IPS-20b (cell line): ENCODE measurements at regions not wholly inside any gene's neighbourhood (a gene's known extent, or its start where the extent isn't known, plus 50 kb on each side); places are given as distances from the start of the nearest gene placed in this dataset.
"Not testable (repeated sequence)": the region's sequence is repeated elsewhere in the genome, so short reads cannot be mapped to it uniquely, and the experiment has no call there.

Experiments
- H3K27ac ChIP-seq: one replicate; pipeline ENCODE4 v1.5.1; 2013; ENCODE audit warnings: low read length
- H3K27me3 ChIP-seq: 2 replicates; pipeline ENCODE4 v1.6.1; 2013; ENCODE audit warnings: mild to moderate bottlenecking, low read length, inconsistent platforms; ENCODE audit not compliant: insufficient read depth
- H3K36me3 ChIP-seq: 2 replicates; pipeline ENCODE4 v1.6.1; 2013; ENCODE audit warnings: low read depth, mild to moderate bottlenecking, inconsistent platforms, low read length, moderate library complexity; ENCODE audit not compliant: insufficient read depth
- H3K4me1 ChIP-seq: 2 replicates; pipeline ENCODE4 v1.6.1; 2013; ENCODE audit warnings: mild to moderate bottlenecking, control low read depth, inconsistent platforms, low read length, moderate library complexity; ENCODE audit not compliant: insufficient read depth
- H3K4me3 ChIP-seq: 2 replicates; pipeline ENCODE4 v1.5.1; 2013; ENCODE audit warnings: mild to moderate bottlenecking, low read length, inconsistent platforms
- H3K9ac ChIP-seq: 2 replicates; pipeline ENCODE4 v1.6.1; 2013; ENCODE audit warnings: low read depth, mild to moderate bottlenecking, inconsistent platforms, low read length, moderate library complexity
- H3K9me3 ChIP-seq: 2 replicates; pipeline ENCODE4 v1.6.1; 2013; ENCODE audit warnings: mild to moderate bottlenecking, low read depth, low read length, inconsistent platforms; ENCODE audit not compliant: insufficient read depth

DNA sequence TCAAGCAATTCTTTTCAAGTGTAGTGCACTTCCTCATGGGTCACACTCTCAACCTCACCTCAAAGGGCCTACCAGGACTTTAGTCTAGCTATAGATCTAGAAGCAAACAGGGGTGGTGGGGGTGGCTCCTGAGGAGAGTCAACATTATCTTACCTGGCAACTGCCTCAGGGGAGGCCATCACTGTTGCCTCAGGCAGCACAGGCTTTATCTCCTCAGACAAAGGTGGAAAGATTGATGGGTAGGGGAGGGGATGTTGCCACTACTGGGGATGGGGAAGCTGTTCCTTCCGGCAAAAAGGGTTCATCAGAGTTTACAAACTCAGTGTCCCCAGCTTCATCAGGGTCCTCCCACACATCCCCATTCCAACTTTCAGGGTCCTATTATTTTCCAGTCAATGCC lies 87.4 kb upstream of the CYRIA start:
- not testable (repeated sequence) for H3K9ac ChIP-seq, H3K27ac ChIP-seq, H3K4me3 ChIP-seq, H3K4me1 ChIP-seq, H3K36me3 ChIP-seq, H3K9me3 ChIP-seq, H3K27me3 ChIP-seq

- not testable (repeated sequence) for H3K9me3 ChIP-seq, H3K27me3 ChIP-seq, H3K4me1 ChIP-seq, H3K9ac ChIP-seq, H3K27ac ChIP-seq, H3K4me3 ChIP-seq, H3K36me3 ChIP-seq
Observed at GRCh38 chr2:16750925-16751214, 85.2 kb upstream of the CYRIA start.

DNA sequence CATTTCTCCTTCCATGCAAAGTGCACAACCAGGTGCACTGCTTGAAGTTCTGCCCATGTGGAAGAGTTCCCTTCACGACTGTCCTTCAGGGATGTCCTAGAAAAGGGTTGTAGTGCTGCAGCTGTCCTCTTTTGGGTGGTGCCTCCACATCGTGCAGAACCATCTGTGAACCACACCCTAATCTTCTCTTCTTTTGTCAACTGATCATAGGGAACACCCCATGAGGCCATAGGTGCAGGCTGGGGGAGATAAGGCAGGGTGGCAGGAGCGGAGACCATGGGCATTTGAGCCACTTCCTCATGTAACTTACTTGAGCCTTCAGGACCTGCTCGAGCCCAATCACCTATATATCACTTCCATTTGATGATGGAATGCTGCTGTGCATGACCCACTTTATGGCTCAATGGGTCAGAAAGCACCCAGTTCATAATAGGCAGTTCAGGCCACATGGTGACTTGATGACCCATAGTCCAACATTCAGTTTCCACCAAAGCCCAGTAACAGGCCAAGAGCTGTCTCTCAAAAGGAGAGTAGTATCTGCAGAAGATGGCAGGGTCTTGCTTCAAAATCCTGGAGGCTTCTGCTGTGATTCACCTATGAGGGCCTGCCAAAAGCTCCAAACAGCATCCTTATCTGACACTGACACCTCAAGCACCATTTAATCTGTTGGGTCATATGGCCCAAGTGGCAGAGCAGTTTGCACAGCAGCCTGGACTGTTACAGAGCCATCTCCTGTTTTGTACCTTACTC lies 84.7 kb upstream of the CYRIA start:
- Histone ChIP-seq H3K27ac (no peak overlapping the region), H3K36me3 (no peaks in the 10 kb centered on the region), H3K9ac (no peak overlapping the region), H3K4me1 (no peaks in the 10 kb centered on the region), H3K27me3 (no peaks in the 10 kb centered on the region; the same call in 1 of the 2 replicates), H3K4me3 (no peak overlapping the region), H3K9me3 (no peaks in the 10 kb centered on the region)

DNA sequence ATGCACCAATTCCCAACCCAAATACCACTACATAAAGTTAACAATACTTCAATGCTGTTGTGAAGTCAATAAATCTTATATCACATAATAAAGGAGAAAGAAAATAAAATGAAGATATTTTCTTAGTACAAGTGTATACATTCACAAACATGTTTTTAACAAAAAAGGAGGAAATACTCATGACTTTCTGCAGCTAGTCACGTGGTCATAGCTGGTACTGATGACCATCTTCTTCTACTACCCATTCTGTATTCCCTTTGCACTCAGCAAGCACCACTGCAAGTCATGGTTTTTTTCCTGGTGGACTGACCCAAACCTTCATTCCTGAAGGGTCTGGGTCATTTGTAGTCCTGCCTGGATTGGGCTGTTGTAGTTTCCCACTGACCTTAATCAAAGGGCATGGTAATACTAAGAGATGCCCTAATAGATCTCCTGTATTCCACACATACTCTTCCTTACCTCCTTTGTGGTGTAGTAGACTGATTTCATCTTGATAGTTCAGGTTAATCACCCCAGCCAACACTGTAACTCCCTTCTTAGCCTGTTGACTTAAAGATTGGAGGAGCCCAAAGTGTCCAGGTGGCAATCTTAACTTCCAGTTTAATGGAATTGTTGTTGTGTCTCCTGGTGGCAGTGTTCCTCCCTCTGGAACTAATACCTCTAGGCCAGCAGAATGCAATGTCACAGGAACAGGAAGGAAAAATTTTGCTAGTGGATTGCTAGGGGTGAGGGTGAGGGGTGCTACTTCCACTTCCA lies 83.1 kb upstream of the CYRIA start:
- H3K27ac ChIP-seq, H3K4me3 ChIP-seq, H3K9ac ChIP-seq, H3K9me3 ChIP-seq, H3K36me3 ChIP-seq, H3K27me3 ChIP-seq, H3K4me1 ChIP-seq: not testable (repeated sequence)

- no peak overlapping the region for H3K27ac ChIP-seq
- H3K9ac ChIP-seq = no peak overlapping the region
Observed at GRCh38 chr2:16747689-16748088, 82.1 kb upstream of the CYRIA start.

DNA sequence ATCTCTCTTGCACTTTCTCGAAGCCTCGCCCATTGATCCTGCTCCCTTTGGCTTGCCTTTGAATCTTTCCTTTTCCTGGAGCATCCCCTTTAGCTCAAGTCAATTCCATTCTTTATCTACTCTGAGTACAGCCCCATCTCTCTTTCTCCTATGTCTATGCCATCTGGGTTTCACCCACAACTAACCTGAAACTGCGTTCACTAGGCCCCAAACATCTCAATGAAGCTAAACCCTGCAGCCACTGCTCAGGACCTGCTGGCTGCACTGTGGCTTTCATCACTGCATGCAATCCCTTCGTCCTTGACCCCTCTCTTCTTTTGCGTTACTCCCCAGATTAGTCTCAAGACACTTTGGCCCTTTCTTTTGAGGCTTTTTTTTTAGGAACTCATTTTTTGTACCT lies 81.6 kb upstream of the CYRIA start:
- Histone ChIP-seq H3K27ac (no peak overlapping the region), H3K9me3 (no peaks in the 10 kb centered on the region)

More at GRCh38 chr2:16747689-16748088, 82.1 kb upstream of the CYRIA start:
- H3K4me3 ChIP-seq = no peak overlapping the region
- H3K27me3 ChIP-seq = no peaks in the 10 kb centered on the region; the same call in 1 of the 2 replicates
- no peaks in the 10 kb centered on the region for H3K36me3 ChIP-seq
- H3K9me3 ChIP-seq = no peaks in the 10 kb centered on the region
- H3K4me1 ChIP-seq = no peaks in the 10 kb centered on the region

DNA sequence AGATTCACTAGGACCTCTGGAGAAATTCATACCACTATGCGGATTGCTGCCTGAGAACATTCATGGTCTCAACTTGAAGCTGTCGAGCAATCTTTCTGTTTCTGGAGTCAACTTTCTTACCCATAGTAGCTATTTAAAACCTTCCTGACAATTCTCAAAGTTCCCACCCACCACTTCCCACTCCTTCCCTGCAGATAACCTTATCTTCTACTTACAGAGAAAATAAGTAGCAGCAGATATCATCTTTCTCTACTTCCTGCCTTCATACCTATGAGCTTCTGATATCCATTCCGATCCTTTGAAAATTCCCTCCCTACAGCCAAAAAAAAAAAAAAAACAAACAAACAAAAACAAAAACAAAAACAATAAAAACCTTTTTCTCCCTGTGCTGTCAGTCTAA lies 81.2 kb upstream of the CYRIA start:
- H3K27me3 ChIP-seq = no peaks in the 10 kb centered on the region; the same call in 1 of the 2 replicates
- H3K4me3 ChIP-seq = no peak overlapping the region
- no peaks in the 10 kb centered on the region for H3K4me1 ChIP-seq
- no peak overlapping the region for H3K9ac ChIP-seq
- no peaks in the 10 kb centered on the region for H3K9me3 ChIP-seq
- no peak overlapping the region for H3K27ac ChIP-seq
- no peaks in the 10 kb centered on the region for H3K36me3 ChIP-seq

More for the DNA sequence above, 81.6 kb upstream of the CYRIA start:
- Histone ChIP-seq H3K36me3 (no peaks in the 10 kb centered on the region), H3K9ac (no peak overlapping the region), H3K4me3 (no peak overlapping the region), H3K27me3 (no peaks in the 10 kb centered on the region; the same call in 1 of the 2 replicates), H3K4me1 (no peaks in the 10 kb centered on the region)

GRCh38 chr2:16746329-16746728 lies 80.7 kb upstream of the CYRIA start:
- Histone ChIP-seq H3K27ac (no peak overlapping the region), H3K4me3 (no peak overlapping the region), H3K27me3 (no peaks in the 10 kb centered on the region; the same call in 1 of the 2 replicates), H3K36me3 (no peaks in the 10 kb centered on the region), H3K9me3 (no peaks in the 10 kb centered on the region), H3K9ac (no peak overlapping the region), H3K4me1 (no peaks in the 10 kb centered on the region)

- no peak overlapping the region for H3K27ac ChIP-seq
- H3K27me3 ChIP-seq = no peaks in the 10 kb centered on the region; the same call in 1 of the 2 replicates
- no peak overlapping the region for H3K4me3 ChIP-seq
- H3K36me3 ChIP-seq = no peaks in the 10 kb centered on the region
- H3K9ac ChIP-seq = no peak overlapping the region
- no peaks in the 10 kb centered on the region for H3K4me1 ChIP-seq
- no peaks in the 10 kb centered on the region for H3K9me3 ChIP-seq
Observed at GRCh38 chr2:16745466-16745865, 79.8 kb upstream of the CYRIA start.

GRCh38 chr2:16744521-16744920 lies 78.9 kb upstream of the CYRIA start:
- no peak overlapping the region for H3K4me3 ChIP-seq
- H3K27me3 ChIP-seq = no peaks in the 10 kb centered on the region; the same call in 1 of the 2 replicates
- H3K4me1 ChIP-seq = no peaks in the 10 kb centered on the region
- H3K9me3 ChIP-seq = no peaks in the 10 kb centered on the region
- no peak overlapping the region for H3K27ac ChIP-seq
- H3K9ac ChIP-seq = no peak overlapping the region
- no peaks in the 10 kb centered on the region for H3K36me3 ChIP-seq

DNA sequence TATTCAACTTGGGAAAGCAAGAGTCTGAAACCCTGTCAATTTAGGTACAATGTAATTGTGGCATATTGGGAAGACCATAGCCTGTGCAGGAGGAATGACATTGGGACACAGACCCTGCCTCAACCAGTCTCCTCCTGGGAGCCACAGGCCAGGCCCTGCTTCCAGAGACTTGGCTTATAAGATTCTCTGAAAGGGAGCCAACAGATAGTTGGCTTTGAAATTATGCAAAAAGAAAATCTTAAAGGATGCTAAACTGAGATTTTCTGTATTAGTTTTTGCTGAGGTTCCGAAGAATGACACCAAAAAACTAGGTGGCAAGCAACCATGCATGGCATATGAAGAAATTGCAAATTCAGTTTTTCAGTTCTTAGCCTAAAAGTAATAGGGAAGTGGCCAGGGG lies 76.4 kb upstream of the CYRIA start:
- H3K9ac ChIP-seq = no peak overlapping the region
- H3K27me3 ChIP-seq = no peaks in the 10 kb centered on the region; the same call in 1 of the 2 replicates
- H3K27ac ChIP-seq = no peak overlapping the region
- no peak overlapping the region for H3K4me3 ChIP-seq
- H3K4me1 ChIP-seq = no peaks in the 10 kb centered on the region
- no peaks in the 10 kb centered on the region for H3K36me3 ChIP-seq
- H3K9me3 ChIP-seq = no peaks in the 10 kb centered on the region

DNA sequence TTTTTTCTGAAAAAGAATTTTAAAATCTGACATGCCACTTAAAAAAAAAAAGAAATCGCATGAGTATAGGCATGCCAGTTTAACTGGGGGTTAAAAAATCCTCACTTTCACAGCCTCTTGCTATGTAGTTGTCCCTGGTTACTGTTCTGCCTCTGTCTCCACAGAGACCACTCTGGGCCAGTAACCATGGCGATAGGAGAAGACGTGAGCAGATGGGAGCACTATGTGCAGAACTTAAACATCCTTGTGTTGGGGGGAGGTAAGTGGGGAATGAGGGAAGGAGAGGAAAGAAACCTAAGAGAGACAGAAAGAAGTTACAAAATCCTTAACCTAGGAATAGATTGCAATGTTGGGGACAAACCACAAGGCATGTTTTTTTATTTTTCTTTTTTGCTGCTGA lies 75.9 kb upstream of the CYRIA start:
- Histone ChIP-seq H3K9me3 (no peaks in the 10 kb centered on the region), H3K9ac (no peak overlapping the region), H3K4me3 (no peak overlapping the region), H3K36me3 (no peaks in the 10 kb centered on the region), H3K4me1 (no peaks in the 10 kb centered on the region), H3K27ac (no peak overlapping the region), H3K27me3 (no peaks in the 10 kb centered on the region; the same call in 1 of the 2 replicates)
